ENCODE measurements at regions not wholly inside any gene's neighbourhood (a gene's known extent, or its start where the extent isn't known, plus 50 kb on each side); places are given as distances from the start of the nearest gene placed in this dataset.
"Not testable (repeated sequence)": the region's sequence is repeated elsewhere in the genome, so short reads cannot be mapped to it uniquely, and the experiment has no call there.

- ChIA-PET POLR2A (interaction anchor here (0.6 kb wide), 1 partner anchor 33 kb away, joined by 4 read pairs; no protein-coding TSS in a partner anchor), CTCF (interaction anchor here (1.7 kb wide), 1 partner anchor 125 kb away, joined by 5 read pairs; no protein-coding TSS in a partner anchor)
- H3K27ac ChIP-seq (ENCODE audit: extremely low read depth, low read depth, low read length) = no peak overlapping the region
- no peaks in the 10 kb centered on the region for H3K9me3 ChIP-seq (ENCODE audit: control insufficient read depth, insufficient read depth, low read depth, low read length)
- TF ChIP-seq ZNF558 (tag by site-specific recombination; IDR thresholded peaks at IDR 0.05) (no peak), ZBTB21 (tag by site-specific recombination; IDR thresholded peaks at IDR 0.05) (no peak), ZNF792 (tag by site-specific recombination; IDR thresholded peaks at IDR 0.05) (no peak), WT1 (tag by site-specific recombination; IDR thresholded peaks at IDR 0.05) (no peak)
- no peak overlapping the region for H3K4me3 ChIP-seq (ENCODE audit: low read depth, low read length)
- H3K36me3 ChIP-seq (ENCODE audit: control insufficient read depth in 2 of 2, insufficient read depth in 1 of 2, low read length in 2 of 2) = no peaks in the 10 kb centered on the region
- no peaks in the 10 kb centered on the region for H3K4me1 ChIP-seq (ENCODE audit: control insufficient read depth, insufficient read depth, low read length)
Measured at GRCh38 chr5:83802686-83803085, 82.0 kb upstream of the HAPLN1 start.

- ChIA-PET CTCF (interaction anchor here (1.1 kb wide), 1 partner anchor 127 kb away, joined by 4 read pairs; no protein-coding TSS in a partner anchor), POLR2A (no interaction called here)
- Histone ChIP-seq H3K4me1 (ENCODE audit: control insufficient read depth, insufficient read depth, low read length) (no peaks in the 10 kb centered on the region), H3K9me3 (ENCODE audit: control insufficient read depth, insufficient read depth, low read depth, low read length) (no peaks in the 10 kb centered on the region), H3K36me3 (ENCODE audit: control insufficient read depth in 2 of 2, insufficient read depth in 1 of 2, low read length in 2 of 2) (no peaks in the 10 kb centered on the region), H3K27ac (ENCODE audit: extremely low read depth, low read depth, low read length) (no peak overlapping the region), H3K4me3 (ENCODE audit: low read depth, low read length) (no peak overlapping the region)
- TF ChIP-seq ZNF184 (tag by site-specific recombination; IDR thresholded peaks at IDR 0.05) (no peak), ZBTB17 (tag by site-specific recombination; IDR thresholded peaks at IDR 0.05) (no peak), ZNF639 (tag by site-specific recombination; IDR thresholded peaks at IDR 0.05) (no peak)
Measured at GRCh38 chr5:83800201-83800600, 79.5 kb upstream of the HAPLN1 start.

- H3K4me1 ChIP-seq (ENCODE audit: control insufficient read depth, insufficient read depth, low read length); H3K36me3 ChIP-seq (ENCODE audit: control insufficient read depth in 2 of 2, insufficient read depth in 1 of 2, low read length in 2 of 2); H3K4me3 ChIP-seq (ENCODE audit: low read depth, low read length); H3K27ac ChIP-seq (ENCODE audit: extremely low read depth, low read depth, low read length); POLR2A ChIA-PET; CTCF ChIA-PET; H3K9me3 ChIP-seq (ENCODE audit: control insufficient read depth, insufficient read depth, low read depth, low read length): not testable (repeated sequence)
Measured at GRCh38 chr5:83799020-83799419, 78.4 kb upstream of the HAPLN1 start.

- no peak overlapping the region for H3K27ac ChIP-seq (ENCODE audit: extremely low read depth, low read depth, low read length)
- no peaks in the 10 kb centered on the region for H3K9me3 ChIP-seq (ENCODE audit: control insufficient read depth, insufficient read depth, low read depth, low read length)
- CTCF ChIA-PET = no interaction called here
- no peaks in the 10 kb centered on the region for H3K4me1 ChIP-seq (ENCODE audit: control insufficient read depth, insufficient read depth, low read length)
- H3K36me3 ChIP-seq (ENCODE audit: control insufficient read depth in 2 of 2, insufficient read depth in 1 of 2, low read length in 2 of 2) = no peaks in the 10 kb centered on the region
- H3K4me3 ChIP-seq (ENCODE audit: low read depth, low read length) = no peak overlapping the region
- POLR2A ChIA-PET = no interaction called here
- TF ChIP-seq ZFP69B (tag by site-specific recombination; IDR thresholded peaks at IDR 0.05) = no peak
- TF ChIP-seq ZNF600 (tag by site-specific recombination; IDR thresholded peaks at IDR 0.05) = no peak
- no peak for TF ChIP-seq ZNF2 (tag by site-specific recombination; IDR thresholded peaks at IDR 0.05)
- no peak for TF ChIP-seq ZNF416 (tag by site-specific recombination; IDR thresholded peaks at IDR 0.05)
- TF ChIP-seq ZNF18 (tag by site-specific recombination; IDR thresholded peaks at IDR 0.05) = no peak
- TF ChIP-seq ZNF544 (tag by site-specific recombination; IDR thresholded peaks at IDR 0.05) = no peak
- no peak for TF ChIP-seq ZNF830 (tag by site-specific recombination; IDR thresholded peaks at IDR 0.05; ENCODE audit: low read depth)
- no peak for TF ChIP-seq ZNF404 (tag by site-specific recombination; IDR thresholded peaks at IDR 0.05)
- TF ChIP-seq ZNF324 (tag by site-specific recombination; IDR thresholded peaks at IDR 0.05) = no peak
- TF ChIP-seq ZNF112 (tag by site-specific recombination; IDR thresholded peaks at IDR 0.05) = no peak
- TF ChIP-seq ZNF341 (tag by site-specific recombination; IDR thresholded peaks at IDR 0.05; ENCODE audit: low read depth) = no peak
- TF ChIP-seq HOXC10 (CRISPR knock-in tag; IDR thresholded peaks at IDR 0.05) = no peak
- TF ChIP-seq ZNF169 (tag by site-specific recombination; IDR thresholded peaks at IDR 0.05) = no peak
- TF ChIP-seq ZBTB17 (tag by site-specific recombination; IDR thresholded peaks at IDR 0.05) = no peak
Measured at GRCh38 chr5:83789371-83789770, 68.7 kb upstream of the HAPLN1 start.
